Ishikawa (cell line): ENCODE measurements at regions not wholly inside any gene's neighbourhood (a gene's known extent, or its start where the extent isn't known, plus 50 kb on each side); places are given as distances from the start of the nearest gene placed in this dataset.
A peak's percentile ranks its signal among the peaks of the same experiment; 100 is the strongest.

Experiments used
- CEBPB ChIP-seq: IDR thresholded peaks from 2 replicates; pipeline ENCODE4 v1.6.1; 2012
- CREB1 ChIP-seq: IDR thresholded peaks from 2 replicates; pipeline ENCODE4 v1.6.1; 2012; ENCODE audit warnings: low read depth
- EGR1 ChIP-seq: IDR thresholded peaks from 2 replicates; pipeline ENCODE4 v1.6.1; 2012
- EP300 ChIP-seq: IDR thresholded peaks from 2 replicates; pipeline ENCODE4 v1.6.1; 2012; ENCODE audit warnings: borderline replicate concordance
- FOXM1 ChIP-seq: IDR thresholded peaks from 2 replicates; pipeline ENCODE4 v1.6.1; 2012; ENCODE audit warnings: low read depth, borderline replicate concordance
- NFIC ChIP-seq: IDR thresholded peaks from 2 replicates; pipeline ENCODE4 v1.6.1; 2012
- RAD21 ChIP-seq: IDR thresholded peaks from 2 replicates; pipeline ENCODE4 v1.6.1; 2012; ENCODE audit warnings: low read depth
- TAF1 ChIP-seq: IDR thresholded peaks from 2 replicates; pipeline ENCODE4 v1.6.1; 2012; ENCODE audit warnings: low read depth, mild to moderate bottlenecking
- TCF12 ChIP-seq: IDR thresholded peaks from 2 replicates; pipeline ENCODE4 v1.6.1; 2012; ENCODE audit warnings: low read depth
- TEAD4 ChIP-seq: IDR thresholded peaks from 2 replicates; pipeline ENCODE4 v1.6.1; 2012
- YY1 ChIP-seq: IDR thresholded peaks from 2 replicates; pipeline ENCODE4 v1.6.1; 2012; ENCODE audit warnings: low read depth
- ZBTB7A ChIP-seq: IDR thresholded peaks from 2 replicates; pipeline ENCODE4 v1.6.1; 2012; ENCODE audit warnings: low read depth
- TF ChIP-seq, protein P1 (sequence below): IDR thresholded peaks from 2 replicates; pipeline ENCODE4 v1.6.1; 2012
- TF ChIP-seq, protein P2 (sequence below): IDR thresholded peaks from 2 replicates; pipeline ENCODE4 v1.6.1; 2012
- TF ChIP-seq, protein P3 (sequence below): IDR thresholded peaks from 2 replicates; pipeline ENCODE4 v1.6.1; 2012; ENCODE audit warnings: low read depth, mild to moderate bottlenecking

DNA sequence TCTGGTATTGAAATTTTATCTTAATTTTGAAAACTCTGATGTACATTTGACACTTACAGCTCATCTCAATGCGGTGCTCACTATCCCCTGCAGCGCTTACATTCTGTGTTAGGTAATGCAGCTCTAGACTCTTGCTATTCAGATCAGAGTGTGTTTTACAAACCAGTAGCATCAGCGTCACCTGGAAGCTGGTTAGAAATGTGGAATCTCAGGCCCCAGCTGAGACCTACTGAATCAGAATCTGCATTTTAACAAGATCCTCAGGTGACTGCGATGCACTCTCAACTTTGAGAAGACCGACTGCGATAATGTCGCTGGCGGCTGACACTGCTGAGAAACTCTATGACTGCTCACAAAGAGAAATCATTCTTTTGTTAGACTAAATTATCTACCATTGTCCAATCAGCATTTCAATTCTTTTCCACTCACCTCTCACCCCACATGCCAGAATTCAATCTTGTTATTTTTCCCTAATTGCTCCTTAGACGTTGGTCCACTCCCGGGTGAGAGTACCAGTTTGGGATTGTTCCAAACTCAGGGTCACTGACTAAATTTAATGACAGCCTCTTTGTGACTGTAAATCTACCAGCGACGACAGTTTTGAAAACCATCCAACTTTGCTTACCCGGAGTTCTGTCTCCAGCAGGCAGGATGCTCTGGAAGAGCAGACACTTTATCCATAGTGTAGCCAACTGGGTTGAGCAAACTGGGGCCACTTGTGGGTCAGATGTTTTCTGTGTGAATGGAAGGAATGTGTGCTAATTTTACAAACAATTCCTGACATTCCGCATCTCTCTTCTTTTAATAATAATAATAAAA lies 140.1 kb upstream of the BTBD3 start:
- no peak for TF ChIP-seq FOXM1
- TF ChIP-seq, protein P1, sequence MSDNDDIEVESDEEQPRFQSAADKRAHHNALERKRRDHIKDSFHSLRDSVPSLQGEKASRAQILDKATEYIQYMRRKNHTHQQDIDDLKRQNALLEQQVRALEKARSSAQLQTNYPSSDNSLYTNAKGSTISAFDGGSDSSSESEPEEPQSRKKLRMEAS, result no peak
- TF ChIP-seq CREB1, result no peak
- TF ChIP-seq EP300, result peak; percentile 56
- peak; percentile 69 for TF ChIP-seq NFIC
- TF ChIP-seq RAD21, result no peak
- TF ChIP-seq TCF12, result peak; percentile 17; the same call in 1 of the 2 replicates

DNA sequence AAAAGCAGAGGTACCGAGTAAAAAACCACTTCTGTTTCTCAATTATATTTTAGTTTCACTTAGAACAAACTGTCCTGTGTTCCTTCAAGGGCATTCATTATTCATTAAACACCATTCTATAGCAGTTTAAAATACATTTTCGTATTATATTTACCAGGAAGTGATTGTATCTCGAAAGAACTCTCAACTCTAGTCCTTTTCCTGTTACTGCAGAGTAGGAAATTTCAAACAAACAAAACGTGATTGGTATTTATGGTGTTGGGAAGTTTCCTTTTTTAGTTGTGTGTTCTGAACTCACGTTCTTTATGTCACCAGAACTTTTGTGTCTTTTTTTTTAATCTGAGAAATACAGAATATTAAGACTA lies 139.5 kb upstream of the BTBD3 start:
- TF ChIP-seq, protein P2, sequence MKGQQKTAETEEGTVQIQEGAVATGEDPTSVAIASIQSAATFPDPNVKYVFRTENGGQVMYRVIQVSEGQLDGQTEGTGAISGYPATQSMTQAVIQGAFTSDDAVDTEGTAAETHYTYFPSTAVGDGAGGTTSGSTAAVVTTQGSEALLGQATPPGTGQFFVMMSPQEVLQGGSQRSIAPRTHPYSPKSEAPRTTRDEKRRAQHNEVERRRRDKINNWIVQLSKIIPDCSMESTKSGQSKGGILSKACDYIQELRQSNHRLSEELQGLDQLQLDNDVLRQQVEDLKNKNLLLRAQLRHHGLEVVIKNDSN, result no peak
- TF ChIP-seq TCF12 (no peak), YY1 (no peak), RAD21 (no peak), CREB1 (no peak), TEAD4 (no peak)

DNA sequence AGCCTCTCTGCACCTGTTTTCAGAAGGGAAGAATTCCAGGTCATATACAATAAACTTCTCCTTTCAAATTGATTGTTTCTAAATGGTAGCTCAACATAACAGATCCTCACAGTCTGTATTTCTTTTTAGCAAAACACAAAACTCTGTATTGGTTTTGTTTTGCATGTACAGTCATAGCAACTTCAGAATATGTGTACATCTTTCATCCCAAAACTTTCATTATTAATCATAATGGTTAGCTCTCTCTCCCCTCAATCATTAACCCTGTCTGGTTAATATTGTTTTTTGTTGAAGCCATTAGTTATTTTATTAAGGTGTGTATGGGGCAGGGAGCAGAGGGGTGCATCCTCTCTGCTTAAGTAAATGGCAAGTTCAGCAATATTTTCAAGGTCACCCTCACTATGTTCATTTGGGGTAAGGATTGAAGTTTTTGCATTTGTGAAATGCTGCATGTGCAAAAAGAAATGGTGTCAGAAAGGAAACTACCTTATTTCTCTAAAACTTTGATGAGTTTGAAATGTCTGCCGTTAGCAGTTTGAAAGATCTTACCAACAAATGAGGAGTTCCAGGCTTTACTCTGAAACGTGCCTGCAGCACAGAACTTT lies 136.8 kb upstream of the BTBD3 start:
- TF ChIP-seq, protein P1, result no peak
- TF ChIP-seq RAD21, result no peak
- TF ChIP-seq, protein P3, sequence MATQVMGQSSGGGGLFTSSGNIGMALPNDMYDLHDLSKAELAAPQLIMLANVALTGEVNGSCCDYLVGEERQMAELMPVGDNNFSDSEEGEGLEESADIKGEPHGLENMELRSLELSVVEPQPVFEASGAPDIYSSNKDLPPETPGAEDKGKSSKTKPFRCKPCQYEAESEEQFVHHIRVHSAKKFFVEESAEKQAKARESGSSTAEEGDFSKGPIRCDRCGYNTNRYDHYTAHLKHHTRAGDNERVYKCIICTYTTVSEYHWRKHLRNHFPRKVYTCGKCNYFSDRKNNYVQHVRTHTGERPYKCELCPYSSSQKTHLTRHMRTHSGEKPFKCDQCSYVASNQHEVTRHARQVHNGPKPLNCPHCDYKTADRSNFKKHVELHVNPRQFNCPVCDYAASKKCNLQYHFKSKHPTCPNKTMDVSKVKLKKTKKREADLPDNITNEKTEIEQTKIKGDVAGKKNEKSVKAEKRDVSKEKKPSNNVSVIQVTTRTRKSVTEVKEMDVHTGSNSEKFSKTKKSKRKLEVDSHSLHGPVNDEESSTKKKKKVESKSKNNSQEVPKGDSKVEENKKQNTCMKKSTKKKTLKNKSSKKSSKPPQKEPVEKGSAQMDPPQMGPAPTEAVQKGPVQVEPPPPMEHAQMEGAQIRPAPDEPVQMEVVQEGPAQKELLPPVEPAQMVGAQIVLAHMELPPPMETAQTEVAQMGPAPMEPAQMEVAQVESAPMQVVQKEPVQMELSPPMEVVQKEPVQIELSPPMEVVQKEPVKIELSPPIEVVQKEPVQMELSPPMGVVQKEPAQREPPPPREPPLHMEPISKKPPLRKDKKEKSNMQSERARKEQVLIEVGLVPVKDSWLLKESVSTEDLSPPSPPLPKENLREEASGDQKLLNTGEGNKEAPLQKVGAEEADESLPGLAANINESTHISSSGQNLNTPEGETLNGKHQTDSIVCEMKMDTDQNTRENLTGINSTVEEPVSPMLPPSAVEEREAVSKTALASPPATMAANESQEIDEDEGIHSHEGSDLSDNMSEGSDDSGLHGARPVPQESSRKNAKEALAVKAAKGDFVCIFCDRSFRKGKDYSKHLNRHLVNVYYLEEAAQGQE, result no peak
- no peak for TF ChIP-seq EP300
- no peak for TF ChIP-seq NFIC
- TF ChIP-seq TAF1, result no peak

DNA sequence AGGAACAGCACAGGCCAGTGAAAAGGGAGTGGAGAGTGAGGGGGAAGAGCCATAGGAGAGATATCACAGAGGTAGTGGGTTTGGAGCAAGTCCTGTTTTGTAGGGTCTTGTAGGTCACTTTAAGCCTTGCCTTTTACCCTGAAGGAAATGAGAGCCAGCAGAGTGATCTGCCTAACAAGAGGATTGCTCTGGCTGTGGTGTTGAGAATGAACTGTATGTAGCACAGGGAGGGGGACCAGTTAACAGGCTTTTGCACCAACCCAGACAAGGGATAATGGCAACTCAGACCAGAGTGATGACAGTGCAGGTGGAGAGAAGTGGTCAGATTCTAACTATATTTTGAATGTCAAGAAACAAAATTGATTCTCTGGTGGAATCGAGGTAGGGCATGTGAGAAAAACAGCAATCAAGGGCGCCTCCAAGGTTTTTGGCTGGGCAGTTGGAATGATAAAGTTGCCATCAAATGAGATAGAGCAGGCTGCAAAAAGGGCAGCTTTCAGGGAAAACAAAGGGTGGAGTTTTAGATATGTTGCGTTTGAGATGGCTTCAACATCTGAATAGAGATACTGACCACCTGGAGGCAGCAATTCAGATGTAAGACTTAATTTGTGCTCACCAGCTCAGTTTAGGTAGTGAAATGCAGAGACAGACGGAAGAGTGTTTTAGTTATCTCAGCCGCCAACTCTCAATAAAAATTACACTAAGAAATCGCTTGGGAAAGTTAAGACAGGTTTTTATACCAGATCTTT lies 134.4 kb upstream of the BTBD3 start:
- TF ChIP-seq TCF12 (no peak), YY1 (no peak), TAF1 (no peak), TEAD4 (no peak), EGR1 (no peak), CEBPB (no peak), ZBTB7A (no peak), FOXM1 (no peak), RAD21 (no peak)
- TF ChIP-seq, protein P3, result no peak
- TF ChIP-seq, protein P2, result no peak
- TF ChIP-seq, protein P1, result no peak

DNA sequence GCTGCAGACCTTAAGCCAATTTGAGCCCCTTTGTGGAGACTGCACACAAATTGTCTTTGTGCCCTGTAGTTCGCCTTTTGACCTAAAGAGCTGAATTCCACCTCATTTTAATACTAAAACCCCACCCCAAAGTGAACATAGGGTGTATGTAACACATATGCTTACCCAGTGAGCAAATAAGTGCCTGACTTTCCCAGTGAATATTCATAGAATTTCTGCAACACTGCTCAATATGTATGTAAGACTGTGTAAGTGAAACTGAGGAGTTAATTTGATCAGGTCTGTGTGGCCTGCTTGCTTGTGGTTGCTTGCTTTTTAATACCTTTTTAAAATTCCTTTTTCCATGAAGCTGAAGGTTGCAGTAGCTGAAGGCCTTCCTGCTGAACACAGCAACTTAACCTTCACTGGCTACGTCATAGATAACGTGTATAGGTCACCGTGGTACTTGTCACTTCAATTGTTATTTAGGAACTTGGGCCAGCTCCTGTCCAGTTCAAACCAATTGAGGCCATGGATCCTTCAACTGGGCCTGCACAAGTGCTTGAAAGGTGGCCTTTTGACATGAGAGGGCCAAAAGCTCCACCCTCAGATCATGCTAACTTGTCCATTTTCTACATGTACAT lies 131.7 kb upstream of the BTBD3 start:
- no peak for TF ChIP-seq NFIC
- TF ChIP-seq, protein P1, result no peak
- no peak for TF ChIP-seq CEBPB
- TF ChIP-seq, protein P3, result no peak
- TF ChIP-seq TAF1, result no peak
- TF ChIP-seq TCF12, result no peak
- no peak for TF ChIP-seq EP300
- no peak for TF ChIP-seq CREB1
